ENCODE measurements at regions not wholly inside any gene's neighbourhood (a gene's known extent, or its start where the extent isn't known, plus 50 kb on each side); places are given as distances from the start of the nearest gene placed in this dataset.
A peak's percentile ranks its signal among the peaks of the same experiment; 100 is the strongest.

GRCh38 chr3:127454051-127454450 lies 136.5 kb downstream of the TPRA1 start:
- Histone ChIP-seq H3K79me1 (ENCODE audit: insufficient read depth, low read depth, low read length, poor library complexity, severe bottlenecking) (no peaks in the 10 kb centered on the region), H3K27ac (ENCODE audit: insufficient read length, low read depth, low read length) (no peak overlapping the region), H2AFZ (ENCODE audit: low read length) (no peak overlapping the region), H3K23me2 (ENCODE audit: insufficient read length, low read depth, low read length, poor library complexity, severe bottlenecking) (peaks cover 10% of the 10 kb centered on the region), H3T11ph (ENCODE audit: low read length) (no peak overlapping the region), H3K79me2 (ENCODE audit: insufficient read depth, low read length) (no peaks in the 10 kb centered on the region), H3K9me3 (ENCODE audit: control insufficient read depth, low read depth, low read length) (no peaks in the 10 kb centered on the region), H3K27me3 (ENCODE audit: insufficient read depth, low read length) (peaks cover 12% of the 10 kb centered on the region; the same call in 1 of the 2 replicates), H3K18ac (ENCODE audit: insufficient read length, low read depth, low read length) (no peak overlapping the region), H4K5ac (ENCODE audit: insufficient read length, low read depth, low read length) (no peak overlapping the region), H3K23ac (ENCODE audit: insufficient read length, low read depth, low read length) (no peak overlapping the region), H2BK120ac (ENCODE audit: low read depth, low read length, poor library complexity, severe bottlenecking) (no peak overlapping the region), H3K4me2 (ENCODE audit: insufficient read depth, insufficient read length, low read length) (no peak overlapping the region), H3K4me1 (ENCODE audit: insufficient read depth, low read length) (no peaks in the 10 kb centered on the region), H4K20me1 (ENCODE audit: control insufficient read depth, insufficient read depth, insufficient read length) (no peaks in the 10 kb centered on the region), H2AK5ac (ENCODE audit: insufficient read length, low read length) (no peak overlapping the region), H3K4ac (ENCODE audit: low read depth, low read length) (no peak overlapping the region), H2BK20ac (ENCODE audit: low read depth, low read length, poor library complexity, severe bottlenecking) (no peak overlapping the region), H2BK12ac (ENCODE audit: insufficient read length, low read depth, low read length) (no peak overlapping the region), H3K14ac (ENCODE audit: insufficient read depth, low read length) (no peak overlapping the region), H3K56ac (ENCODE audit: insufficient read length, low read depth, low read length) (no peak overlapping the region), H4K91ac (ENCODE audit: insufficient read length, low read depth, low read length) (no peak overlapping the region), H4K8ac (replicated peaks; ENCODE audit: insufficient read length, low read depth, low read length) (no peak overlapping the region), H2BK5ac (ENCODE audit: insufficient read length, low read length) (no peak overlapping the region), H3K9ac (ENCODE audit: extremely low read depth, insufficient read length, low read length) (no peak overlapping the region), H2BK15ac (ENCODE audit: low read depth, low read length) (no peak overlapping the region)
- Mint-ChIP-seq H3K27me3 (ENCODE audit: low read depth) (peaks cover 62% of the 10 kb centered on the region), H3K36me3 (ENCODE audit: insufficient read depth in 1 of 3, low read depth in 3 of 3) (no peaks in the 10 kb centered on the region), H3K4me1 (peaks cover 23 to 30% of the 10 kb centered on the region in 2 experiments), H3K9me3 (no peaks in the 10 kb centered on the region; a peak in 2 of 5 replicates), H3K4me3 (no peak overlapping the region), H3K27ac (no peak overlapping the region)
- DNase-seq, result peak; percentile 14
- TF ChIP-seq, protein P1, sequence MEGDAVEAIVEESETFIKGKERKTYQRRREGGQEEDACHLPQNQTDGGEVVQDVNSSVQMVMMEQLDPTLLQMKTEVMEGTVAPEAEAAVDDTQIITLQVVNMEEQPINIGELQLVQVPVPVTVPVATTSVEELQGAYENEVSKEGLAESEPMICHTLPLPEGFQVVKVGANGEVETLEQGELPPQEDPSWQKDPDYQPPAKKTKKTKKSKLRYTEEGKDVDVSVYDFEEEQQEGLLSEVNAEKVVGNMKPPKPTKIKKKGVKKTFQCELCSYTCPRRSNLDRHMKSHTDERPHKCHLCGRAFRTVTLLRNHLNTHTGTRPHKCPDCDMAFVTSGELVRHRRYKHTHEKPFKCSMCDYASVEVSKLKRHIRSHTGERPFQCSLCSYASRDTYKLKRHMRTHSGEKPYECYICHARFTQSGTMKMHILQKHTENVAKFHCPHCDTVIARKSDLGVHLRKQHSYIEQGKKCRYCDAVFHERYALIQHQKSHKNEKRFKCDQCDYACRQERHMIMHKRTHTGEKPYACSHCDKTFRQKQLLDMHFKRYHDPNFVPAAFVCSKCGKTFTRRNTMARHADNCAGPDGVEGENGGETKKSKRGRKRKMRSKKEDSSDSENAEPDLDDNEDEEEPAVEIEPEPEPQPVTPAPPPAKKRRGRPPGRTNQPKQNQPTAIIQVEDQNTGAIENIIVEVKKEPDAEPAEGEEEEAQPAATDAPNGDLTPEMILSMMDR (conservative IDR thresholded peaks at IDR 0.05), result no peak
- no CpG with 5 or more reads among the region's 1 CpG for WGBS (ENCODE audit: extremely low coverage, insufficient read length, low lambda C conversion rate)
